ENCODE measurements at regions not wholly inside any gene's neighbourhood (a gene's known extent, or its start where the extent isn't known, plus 50 kb on each side); places are given as distances from the start of the nearest gene placed in this dataset.
"Not testable (repeated sequence)": the region's sequence is repeated elsewhere in the genome, so short reads cannot be mapped to it uniquely, and the experiment has no call there.

DNA sequence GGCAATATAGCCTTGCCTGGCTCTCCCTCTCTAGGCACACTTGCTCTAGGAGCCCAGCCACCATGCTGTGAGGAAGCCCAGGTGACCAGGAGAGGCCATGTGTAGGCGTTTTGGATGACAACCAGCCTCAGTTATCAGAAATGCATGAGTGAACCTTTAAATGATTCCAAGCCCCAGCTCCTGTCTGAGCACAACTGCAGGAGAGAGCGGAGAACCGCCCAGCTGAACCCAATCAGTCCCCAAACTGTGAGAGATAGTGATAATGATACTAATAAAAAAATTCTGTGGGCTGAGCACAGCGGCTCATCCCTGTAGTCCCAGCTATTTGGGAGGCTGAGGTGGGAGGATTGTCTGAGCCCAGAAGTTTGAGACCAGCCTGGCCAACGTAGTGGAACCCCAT lies 83.8 kb upstream of the TOX2 start:
- no peaks in the 10 kb centered on the region for H3K9me3 ChIP-seq (ENCODE audit: low read depth)
- H3K36me3 ChIP-seq (replicated peaks; ENCODE audit: insufficient read depth, low read depth), result no peaks in the 10 kb centered on the region
- H2AFZ ChIP-seq, result no peak overlapping the region
- 66% methylated on average over 5 of the region's 5 CpGs for WGBS (ENCODE audit: low lambda C conversion rate, missing lambda C conversion rate)
- TF ChIP-seq EZH2phosphoT487 (IDR thresholded peaks at IDR 0.05; ENCODE audit: low read depth, severe bottlenecking, unreplicated experiment), result no peak
- no peak for TF ChIP-seq EZH2 (IDR thresholded peaks at IDR 0.05; ENCODE audit: borderline replicate concordance)
- TF ChIP-seq, protein P1, sequence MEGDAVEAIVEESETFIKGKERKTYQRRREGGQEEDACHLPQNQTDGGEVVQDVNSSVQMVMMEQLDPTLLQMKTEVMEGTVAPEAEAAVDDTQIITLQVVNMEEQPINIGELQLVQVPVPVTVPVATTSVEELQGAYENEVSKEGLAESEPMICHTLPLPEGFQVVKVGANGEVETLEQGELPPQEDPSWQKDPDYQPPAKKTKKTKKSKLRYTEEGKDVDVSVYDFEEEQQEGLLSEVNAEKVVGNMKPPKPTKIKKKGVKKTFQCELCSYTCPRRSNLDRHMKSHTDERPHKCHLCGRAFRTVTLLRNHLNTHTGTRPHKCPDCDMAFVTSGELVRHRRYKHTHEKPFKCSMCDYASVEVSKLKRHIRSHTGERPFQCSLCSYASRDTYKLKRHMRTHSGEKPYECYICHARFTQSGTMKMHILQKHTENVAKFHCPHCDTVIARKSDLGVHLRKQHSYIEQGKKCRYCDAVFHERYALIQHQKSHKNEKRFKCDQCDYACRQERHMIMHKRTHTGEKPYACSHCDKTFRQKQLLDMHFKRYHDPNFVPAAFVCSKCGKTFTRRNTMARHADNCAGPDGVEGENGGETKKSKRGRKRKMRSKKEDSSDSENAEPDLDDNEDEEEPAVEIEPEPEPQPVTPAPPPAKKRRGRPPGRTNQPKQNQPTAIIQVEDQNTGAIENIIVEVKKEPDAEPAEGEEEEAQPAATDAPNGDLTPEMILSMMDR (IDR thresholded peaks at IDR 0.05; ENCODE audit: poor library complexity), result no peak
- no peaks in the 10 kb centered on the region for H3K27me3 ChIP-seq
- no peak overlapping the region for H3K4me3 ChIP-seq
- no peaks in the 10 kb centered on the region for H3K79me2 ChIP-seq
- no peaks in the 10 kb centered on the region for H3K9me2 ChIP-seq (replicated peaks; ENCODE audit: insufficient read depth)
- H3K4me1 ChIP-seq (ENCODE audit: insufficient read depth), result no peaks in the 10 kb centered on the region
- H3K4me2 ChIP-seq, result no peak overlapping the region
- H4K20me1 ChIP-seq (ENCODE audit: insufficient read depth, poor library complexity, severe bottlenecking), result no peaks in the 10 kb centered on the region
- no peak overlapping the region for H3K27ac ChIP-seq
- DNase-seq (ENCODE audit: low spot score), result no peak

DNA sequence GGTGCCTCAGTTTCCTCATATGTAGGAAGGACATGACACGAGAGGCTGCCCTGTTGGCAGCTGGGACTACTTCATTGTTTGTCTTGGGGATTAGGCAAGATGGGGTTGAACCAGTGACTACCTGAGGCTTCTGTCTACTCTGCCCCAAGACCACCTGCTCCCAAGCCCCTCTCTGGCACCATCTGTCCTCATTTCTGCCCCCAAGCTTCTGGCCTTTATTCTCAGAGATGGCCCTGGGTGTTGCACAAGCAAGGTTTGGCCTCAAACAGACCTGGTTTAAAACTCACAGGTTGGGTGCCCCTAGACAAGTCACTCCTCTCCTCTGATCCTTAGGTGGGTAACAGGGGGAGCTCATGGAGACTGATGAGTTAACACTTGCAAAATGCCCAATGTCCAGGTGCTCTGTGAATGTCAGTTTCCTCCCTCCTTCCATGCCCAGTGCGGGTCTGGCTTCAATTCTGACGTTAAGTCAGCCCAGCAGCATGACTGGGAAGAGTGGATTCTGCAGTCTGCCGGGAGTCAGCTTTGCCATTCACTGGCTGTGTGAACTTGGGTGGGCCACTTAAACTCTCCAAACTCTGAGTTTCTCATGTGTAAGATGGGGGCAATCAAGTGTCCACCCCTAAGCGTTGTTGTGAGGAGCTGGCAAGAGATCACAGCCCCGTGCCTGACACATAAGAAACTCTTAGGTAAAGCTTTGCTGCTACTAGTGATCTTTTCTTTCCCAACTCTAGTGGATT lies 84.5 kb upstream of the TOX2 start:
- Histone ChIP-seq H3K4me1 (ENCODE audit: insufficient read depth) (no peaks in the 10 kb centered on the region), H2AFZ (no peak overlapping the region), H3K27ac (no peak overlapping the region), H3K27me3 (peaks cover 4% of the 10 kb centered on the region), H3K9me3 (ENCODE audit: low read depth) (no peaks in the 10 kb centered on the region), H3K36me3 (replicated peaks; ENCODE audit: insufficient read depth, low read depth) (no peaks in the 10 kb centered on the region), H3K79me2 (no peaks in the 10 kb centered on the region), H3K4me2 (no peak overlapping the region), H3K4me3 (no peak overlapping the region), H4K20me1 (ENCODE audit: insufficient read depth, poor library complexity, severe bottlenecking) (no peaks in the 10 kb centered on the region), H3K9me2 (replicated peaks; ENCODE audit: insufficient read depth) (no peaks in the 10 kb centered on the region)
- no peak for TF ChIP-seq EZH2 (IDR thresholded peaks at IDR 0.05; ENCODE audit: borderline replicate concordance)
- TF ChIP-seq, protein P1 (IDR thresholded peaks at IDR 0.05; ENCODE audit: poor library complexity), result no peak
- no peak for TF ChIP-seq EZH2phosphoT487 (IDR thresholded peaks at IDR 0.05; ENCODE audit: low read depth, severe bottlenecking, unreplicated experiment)
- WGBS (ENCODE audit: low lambda C conversion rate, missing lambda C conversion rate), result 83% methylated on average over 6 of the region's 6 CpGs
- DNase-seq (ENCODE audit: low spot score), result no peak

DNA sequence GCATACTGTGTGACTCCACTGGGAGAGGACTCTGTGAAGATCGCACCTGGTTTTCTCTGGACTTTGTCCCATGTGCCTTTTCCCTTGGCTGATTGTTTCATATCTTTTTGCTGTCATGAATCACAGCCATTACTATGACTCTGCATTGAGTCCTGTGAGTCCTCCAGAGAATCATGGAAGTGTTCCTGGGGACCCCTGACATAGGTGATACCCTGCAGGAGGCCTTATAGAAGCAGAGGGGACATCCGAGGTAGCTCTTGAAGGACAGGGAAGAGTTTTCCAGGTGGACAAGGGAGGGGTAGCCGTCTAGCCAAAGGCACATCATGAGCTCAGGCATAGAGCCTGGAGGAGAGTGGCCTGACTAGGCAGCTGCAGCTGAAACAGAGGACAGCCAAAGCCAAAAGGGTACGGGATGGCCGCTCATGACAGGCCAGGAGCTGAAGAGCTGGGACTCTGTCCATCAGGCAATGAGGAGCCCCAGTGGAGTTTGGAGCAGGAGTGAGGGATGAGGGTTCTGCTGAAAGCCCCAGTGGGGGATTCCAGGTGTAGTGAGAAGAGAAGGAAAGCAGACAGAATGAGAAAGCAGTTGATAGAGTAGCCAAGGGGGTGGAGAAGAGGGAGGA lies 86.6 kb upstream of the TOX2 start:
- no peak for DNase-seq (ENCODE audit: low spot score)
- WGBS (ENCODE audit: low lambda C conversion rate, missing lambda C conversion rate), result 84% methylated on average over 5 of the region's 5 CpGs
- H3K4me2 ChIP-seq, result no peak overlapping the region
- no peaks in the 10 kb centered on the region for H3K79me2 ChIP-seq
- no peak overlapping the region for H3K4me3 ChIP-seq
- H3K9me3 ChIP-seq (ENCODE audit: low read depth), result no peaks in the 10 kb centered on the region
- no peaks in the 10 kb centered on the region for H3K36me3 ChIP-seq (replicated peaks; ENCODE audit: insufficient read depth, low read depth)
- no peak for TF ChIP-seq EZH2phosphoT487 (IDR thresholded peaks at IDR 0.05; ENCODE audit: low read depth, severe bottlenecking, unreplicated experiment)
- TF ChIP-seq, protein P1 (IDR thresholded peaks at IDR 0.05; ENCODE audit: poor library complexity), result no peak
- TF ChIP-seq EZH2 (IDR thresholded peaks at IDR 0.05; ENCODE audit: borderline replicate concordance), result no peak
- no peak overlapping the region for H2AFZ ChIP-seq
- H3K4me1 ChIP-seq (ENCODE audit: insufficient read depth), result no peaks in the 10 kb centered on the region
- H3K27ac ChIP-seq, result no peak overlapping the region
- no peaks in the 10 kb centered on the region for H3K9me2 ChIP-seq (replicated peaks; ENCODE audit: insufficient read depth)
- H3K27me3 ChIP-seq, result peaks cover 5% of the 10 kb centered on the region
- no peaks in the 10 kb centered on the region for H4K20me1 ChIP-seq (ENCODE audit: insufficient read depth, poor library complexity, severe bottlenecking)

DNA sequence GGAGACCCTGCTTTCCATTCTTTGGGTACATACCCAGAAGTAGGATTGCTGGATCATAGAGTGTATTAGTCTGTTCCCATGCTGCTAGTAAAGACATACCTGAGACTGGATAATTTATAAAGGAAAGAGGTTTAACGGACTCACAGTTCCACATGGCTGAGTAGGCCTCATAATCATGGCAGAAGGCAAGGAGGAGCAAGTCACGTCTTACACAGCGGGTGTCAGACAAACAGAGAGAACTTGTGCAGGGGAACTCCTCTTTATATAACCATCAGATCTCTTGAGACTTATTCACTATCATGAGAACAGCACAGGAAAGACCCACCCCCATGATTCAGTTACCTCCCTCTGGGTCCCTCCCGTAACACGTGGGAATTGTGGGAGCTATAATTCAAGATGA lies 87.7 kb upstream of the TOX2 start:
- H3K4me1 ChIP-seq (ENCODE audit: insufficient read depth); H3K79me2 ChIP-seq; DNase-seq (ENCODE audit: low spot score); H3K27me3 ChIP-seq; H3K36me3 ChIP-seq (replicated peaks; ENCODE audit: insufficient read depth, low read depth); H3K9me3 ChIP-seq (ENCODE audit: low read depth); H3K4me3 ChIP-seq; H2AFZ ChIP-seq; H4K20me1 ChIP-seq (ENCODE audit: insufficient read depth, poor library complexity, severe bottlenecking); H3K9me2 ChIP-seq (replicated peaks; ENCODE audit: insufficient read depth); H3K4me2 ChIP-seq; H3K27ac ChIP-seq: not testable (repeated sequence)
- 76% methylated on average over 5 of the region's 5 CpGs for WGBS (ENCODE audit: low lambda C conversion rate, missing lambda C conversion rate)
